ENCODE measurements at regions not wholly inside any gene's neighbourhood (a gene's known extent, or its start where the extent isn't known, plus 50 kb on each side); places are given as distances from the start of the nearest gene placed in this dataset.

DNA sequence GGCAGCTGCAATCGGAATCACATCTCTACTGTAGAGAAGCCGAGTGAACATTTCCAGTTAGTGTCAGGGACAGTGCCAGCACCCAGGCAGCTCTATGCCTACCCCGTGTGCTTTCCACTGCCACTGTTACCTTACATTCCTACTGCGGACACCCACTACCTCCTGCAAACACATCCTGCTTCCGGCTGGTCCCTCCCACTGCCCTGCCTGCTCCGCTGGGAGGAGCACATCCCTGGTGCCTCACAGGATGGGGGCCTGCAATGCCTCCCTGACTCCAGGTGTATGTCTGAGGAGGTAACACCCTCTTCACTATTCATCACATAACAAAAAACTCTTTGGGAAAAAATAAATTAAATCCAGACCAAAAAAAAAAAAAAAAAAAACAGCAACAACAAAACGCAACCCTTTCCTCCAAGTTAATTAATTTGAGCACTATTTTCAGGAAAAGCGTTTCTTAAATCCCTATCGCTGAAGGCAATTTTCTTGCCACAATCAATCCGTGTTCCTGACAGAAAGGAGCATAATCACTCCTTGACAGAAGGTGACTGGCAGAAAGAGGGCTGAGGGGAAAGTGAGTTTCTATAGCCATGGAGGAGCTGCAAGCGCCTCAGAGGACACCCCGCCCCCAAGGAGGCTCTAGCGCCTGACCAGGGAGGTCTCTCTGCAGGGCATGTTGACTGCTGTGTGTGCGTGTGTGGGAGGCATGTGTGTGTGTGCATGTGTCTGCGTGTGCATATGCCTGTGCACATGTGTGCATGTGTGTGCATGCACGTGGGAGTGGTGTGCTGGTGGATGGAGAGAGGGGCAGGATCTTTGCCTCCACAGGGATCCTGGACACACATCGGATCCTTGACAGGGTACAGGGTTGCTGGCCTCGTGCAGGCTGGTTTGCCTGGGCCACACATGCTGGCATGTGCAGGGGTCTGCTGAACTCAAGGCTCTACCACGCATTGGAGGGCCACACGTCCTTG, 134.8 kb upstream of the NTM start:
- TF ChIP-seq, protein P1, sequence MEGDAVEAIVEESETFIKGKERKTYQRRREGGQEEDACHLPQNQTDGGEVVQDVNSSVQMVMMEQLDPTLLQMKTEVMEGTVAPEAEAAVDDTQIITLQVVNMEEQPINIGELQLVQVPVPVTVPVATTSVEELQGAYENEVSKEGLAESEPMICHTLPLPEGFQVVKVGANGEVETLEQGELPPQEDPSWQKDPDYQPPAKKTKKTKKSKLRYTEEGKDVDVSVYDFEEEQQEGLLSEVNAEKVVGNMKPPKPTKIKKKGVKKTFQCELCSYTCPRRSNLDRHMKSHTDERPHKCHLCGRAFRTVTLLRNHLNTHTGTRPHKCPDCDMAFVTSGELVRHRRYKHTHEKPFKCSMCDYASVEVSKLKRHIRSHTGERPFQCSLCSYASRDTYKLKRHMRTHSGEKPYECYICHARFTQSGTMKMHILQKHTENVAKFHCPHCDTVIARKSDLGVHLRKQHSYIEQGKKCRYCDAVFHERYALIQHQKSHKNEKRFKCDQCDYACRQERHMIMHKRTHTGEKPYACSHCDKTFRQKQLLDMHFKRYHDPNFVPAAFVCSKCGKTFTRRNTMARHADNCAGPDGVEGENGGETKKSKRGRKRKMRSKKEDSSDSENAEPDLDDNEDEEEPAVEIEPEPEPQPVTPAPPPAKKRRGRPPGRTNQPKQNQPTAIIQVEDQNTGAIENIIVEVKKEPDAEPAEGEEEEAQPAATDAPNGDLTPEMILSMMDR (IDR thresholded peaks at IDR 0.05; ENCODE audit: low read depth, low read length), result no peak
- TF ChIP-seq EZH2phosphoT487 (IDR thresholded peaks at IDR 0.05; ENCODE audit: low read depth), result no peak

Data from OCI-LY3 (cell line).